HEK293 (cell line): ENCODE measurements at regions not wholly inside any gene's neighbourhood (a gene's known extent, or its start where the extent isn't known, plus 50 kb on each side); places are given as distances from the start of the nearest gene placed in this dataset.

Source experiments
- CTCF ChIA-PET: fragments of 350-600 bp; formaldehyde crosslinking; extraction: SDS; loops from one replicate; lab custom pipeline; 2021; ENCODE audit warnings: antibody characterized with exemption; lab: Yijun Ruan, JAX
- POLR2A ChIA-PET: fragments of 300-600 bp; formaldehyde crosslinking; extraction: SDS; loops from one replicate; lab custom pipeline; 2020; ENCODE audit warnings: antibody characterized with exemption, inconsistent platforms; lab: Yijun Ruan, JAX
- H3K27ac ChIP-seq: fragments of 200-500 bp; sonication (Bioruptor generic); 2 replicates; pipeline ENCODE4 v1.5.1; 2014; ENCODE audit warnings: low read depth, low read length, control low read depth, inconsistent platforms; ENCODE audit errors: extremely low read depth
- H3K36me3 ChIP-seq, 2 experiments: fragments of 200-500 bp in 1 of 2; sonication (Bioruptor generic) in 1 of 2; 1 replicate in 1 of 2; 2 replicates in 1 of 2; pipeline ENCODE4 v1.5.1; 2014 to 2017; ENCODE audit warnings: inconsistent platforms in 2 of 2, low read length in 2 of 2; ENCODE audit not compliant: control insufficient read depth in 2 of 2, insufficient read depth in 1 of 2
- H3K4me1 ChIP-seq: fragments of 200-500 bp; sonication (Bioruptor generic); 2 replicates; pipeline ENCODE4 v1.5.1; 2014; ENCODE audit warnings: mild to moderate bottlenecking, low read length, inconsistent platforms; ENCODE audit not compliant: control insufficient read depth, insufficient read depth
- H3K4me3 ChIP-seq: 2 replicates; pipeline ENCODE4 v1.5.1; 2011; ENCODE audit warnings: low read depth, mild to moderate bottlenecking, control low read depth, low read length, moderate library complexity
- H3K9me3 ChIP-seq: fragments of 200-500 bp; sonication (Bioruptor generic); 2 replicates; pipeline ENCODE4 v1.5.1; 2014; ENCODE audit warnings: low read depth, low read length, inconsistent platforms; ENCODE audit not compliant: control insufficient read depth, insufficient read depth
- ATF2 ChIP-seq: fragments of 450-650 bp; formaldehyde crosslinking; IDR thresholded peaks from 2 replicates; pipeline ENCODE4 v1.5.1; 2016; ENCODE audit warnings: missing biosample characterization, missing genetic modification characterization, low read depth
- EGR2 ChIP-seq: fragments of 450-650 bp; formaldehyde crosslinking; IDR thresholded peaks from 2 replicates; pipeline ENCODE4 v1.5.1; 2016; ENCODE audit warnings: low read depth, missing biosample characterization, missing genetic modification characterization
- HIC1 ChIP-seq: fragments of 450-650 bp; formaldehyde crosslinking; IDR thresholded peaks from 2 replicates; pipeline ENCODE4 v1.5.1; 2016; ENCODE audit warnings: missing biosample characterization, missing genetic modification characterization
- KLF10 ChIP-seq: fragments of 450-650 bp; IDR thresholded peaks from 2 replicates; pipeline ENCODE4 v1.5.1; 2018; ENCODE audit warnings: missing biosample characterization, mild to moderate bottlenecking, missing genetic modification characterization
- KLF9 ChIP-seq: fragments of 450-650 bp; formaldehyde crosslinking; IDR thresholded peaks from 2 replicates; pipeline ENCODE4 v1.5.1; 2016; ENCODE audit warnings: missing biosample characterization, missing genetic modification characterization, low read depth
- MZF1 ChIP-seq: fragments of 450-650 bp; formaldehyde crosslinking; IDR thresholded peaks from 2 replicates; pipeline ENCODE4 v1.5.1; 2017; ENCODE audit warnings: missing biosample characterization, missing genetic modification characterization, borderline replicate concordance
- OSR2 ChIP-seq: fragments of 450-650 bp; formaldehyde crosslinking; IDR thresholded peaks from 2 replicates; pipeline ENCODE4 v1.5.1; 2016; ENCODE audit warnings: missing biosample characterization, missing genetic modification characterization
- PRDM4 ChIP-seq: fragments of 450-650 bp; formaldehyde crosslinking; IDR thresholded peaks from 2 replicates; pipeline ENCODE4 v1.5.1; 2017; ENCODE audit warnings: missing biosample characterization, missing genetic modification characterization
- TCF7L2 ChIP-seq: IDR thresholded peaks from 2 replicates; pipeline ENCODE4 v1.6.1; 2011; ENCODE audit warnings: low read depth, mild to moderate bottlenecking, inconsistent platforms, low read length, moderate library complexity, borderline replicate concordance
- TRIM28 ChIP-seq: IDR thresholded peaks from 2 replicates; pipeline ENCODE4 v1.6.1; 2011; ENCODE audit warnings: low read length, control low read depth, borderline replicate concordance
- ZBTB48 ChIP-seq: fragments of 450-650 bp; formaldehyde crosslinking; IDR thresholded peaks from 2 replicates; pipeline ENCODE4 v1.5.1; 2016; ENCODE audit warnings: missing biosample characterization, missing genetic modification characterization
- ZFP37 ChIP-seq: fragments of 450-650 bp; formaldehyde crosslinking; IDR thresholded peaks from 2 replicates; pipeline ENCODE4 v1.5.1; 2016; ENCODE audit warnings: missing biosample characterization, missing genetic modification characterization
- ZFP41 ChIP-seq: fragments of 450-650 bp; formaldehyde crosslinking; IDR thresholded peaks from 2 replicates; pipeline ENCODE4 v1.5.1; 2016; ENCODE audit warnings: missing biosample characterization, missing genetic modification characterization, borderline replicate concordance
- ZFP69B ChIP-seq: fragments of 450-650 bp; formaldehyde crosslinking; IDR thresholded peaks from 2 replicates; pipeline ENCODE4 v1.5.1; 2016; ENCODE audit warnings: missing biosample characterization, missing genetic modification characterization
- ZNF140 ChIP-seq: fragments of 450-650 bp; formaldehyde crosslinking; IDR thresholded peaks from 2 replicates; pipeline ENCODE4 v1.5.1; 2016; ENCODE audit warnings: missing biosample characterization, missing genetic modification characterization
- ZNF16 ChIP-seq: fragments of 450-650 bp; formaldehyde crosslinking; IDR thresholded peaks from 2 replicates; pipeline ENCODE4 v1.5.1; 2016; ENCODE audit warnings: low read depth, missing biosample characterization, missing genetic modification characterization
- ZNF280C ChIP-seq: fragments of 450-650 bp; formaldehyde crosslinking; IDR thresholded peaks from 2 replicates; pipeline ENCODE4 v1.5.1; 2016; ENCODE audit warnings: missing biosample characterization, missing genetic modification characterization
- ZNF292 ChIP-seq: fragments of 450-650 bp; formaldehyde crosslinking; IDR thresholded peaks from 2 replicates; pipeline ENCODE4 v1.5.1; 2016; ENCODE audit warnings: low read depth, missing biosample characterization, missing genetic modification characterization, borderline replicate concordance
- ZNF394 ChIP-seq: fragments of 450-650 bp; formaldehyde crosslinking; IDR thresholded peaks from 2 replicates; pipeline ENCODE4 v1.5.1; 2016; ENCODE audit warnings: missing biosample characterization, missing genetic modification characterization, mild to moderate bottlenecking, moderate library complexity, borderline replicate concordance
- ZNF561 ChIP-seq: fragments of 450-650 bp; IDR thresholded peaks from 2 replicates; pipeline ENCODE4 v1.5.1; 2018; ENCODE audit warnings: missing biosample characterization, missing genetic modification characterization, borderline replicate concordance
- ZNF585B ChIP-seq: fragments of 450-650 bp; formaldehyde crosslinking; IDR thresholded peaks from 2 replicates; pipeline ENCODE4 v1.5.1; 2016; ENCODE audit warnings: missing biosample characterization, missing genetic modification characterization
- ZNF645 ChIP-seq: fragments of 450-650 bp; formaldehyde crosslinking; IDR thresholded peaks from 2 replicates; pipeline ENCODE4; 2016; ENCODE audit warnings: missing biosample characterization, missing genetic modification characterization
- ZNF664 ChIP-seq: fragments of 450-650 bp; formaldehyde crosslinking; IDR thresholded peaks from 2 replicates; pipeline ENCODE4 v1.5.1; 2016; ENCODE audit warnings: missing biosample characterization, missing genetic modification characterization
- ZNF747 ChIP-seq: fragments of 450-650 bp; formaldehyde crosslinking; IDR thresholded peaks from 2 replicates; pipeline ENCODE4 v1.5.1; 2016; ENCODE audit warnings: missing biosample characterization, missing genetic modification characterization

GRCh38 chr10:3346851-3347250 is 174.3 kb upstream of the PITRM1 start:
- ChIA-PET CTCF (no interaction called here), POLR2A (no interaction called here)
- Histone ChIP-seq H3K4me1 (no peaks in the 10 kb centered on the region), H3K9me3 (no peaks in the 10 kb centered on the region), H3K36me3 (no peaks in the 10 kb centered on the region), H3K4me3 (no peak overlapping the region), H3K27ac (no peak overlapping the region)
- TF ChIP-seq KLF9 (tag by site-specific recombination) (no peak), ZNF645 (tag by site-specific recombination) (no peak), ZNF394 (tag by site-specific recombination) (no peak), MZF1 (tag by site-specific recombination) (no peak), HIC1 (tag by site-specific recombination) (no peak), ZNF561 (tag by site-specific recombination) (no peak), PRDM4 (no peak), ZNF664 (tag by site-specific recombination) (no peak), ATF2 (tag by site-specific recombination) (no peak)

- no peaks in the 10 kb centered on the region for H3K4me1 ChIP-seq
- CTCF ChIA-PET: no interaction called here
- no peaks in the 10 kb centered on the region for H3K36me3 ChIP-seq
- TF ChIP-seq ZNF585B (tag by site-specific recombination) (no peak), ZNF140 (tag by site-specific recombination) (no peak), EGR2 (tag by site-specific recombination) (no peak), TRIM28 (no peak), ZBTB48 (tag by site-specific recombination) (no peak), ZNF280C (tag by site-specific recombination) (no peak), TCF7L2 (no peak), KLF10 (tag by site-specific recombination) (no peak), OSR2 (no peak), ZNF747 (no peak), ZFP37 (tag by site-specific recombination) (no peak), ZFP41 (tag by site-specific recombination) (no peak), ZNF292 (tag by site-specific recombination) (no peak), ZNF16 (tag by site-specific recombination) (no peak), ZFP69B (tag by site-specific recombination) (no peak)
- H3K4me3 ChIP-seq: no peak overlapping the region
- H3K27ac ChIP-seq: no peak overlapping the region
- POLR2A ChIA-PET: no interaction called here
- no peaks in the 10 kb centered on the region for H3K9me3 ChIP-seq
Measured at GRCh38 chr10:3342771-3343170, 170.2 kb upstream of the PITRM1 start.
